ENCODE measurements at regions not wholly inside any gene's neighbourhood (a gene's known extent, or its start where the extent isn't known, plus 50 kb on each side); places are given as distances from the start of the nearest gene placed in this dataset.

GRCh38 chr11:134466156-134466555, 54.1 kb upstream of the B3GAT1 start:
- DNase-seq = no peak

DNA sequence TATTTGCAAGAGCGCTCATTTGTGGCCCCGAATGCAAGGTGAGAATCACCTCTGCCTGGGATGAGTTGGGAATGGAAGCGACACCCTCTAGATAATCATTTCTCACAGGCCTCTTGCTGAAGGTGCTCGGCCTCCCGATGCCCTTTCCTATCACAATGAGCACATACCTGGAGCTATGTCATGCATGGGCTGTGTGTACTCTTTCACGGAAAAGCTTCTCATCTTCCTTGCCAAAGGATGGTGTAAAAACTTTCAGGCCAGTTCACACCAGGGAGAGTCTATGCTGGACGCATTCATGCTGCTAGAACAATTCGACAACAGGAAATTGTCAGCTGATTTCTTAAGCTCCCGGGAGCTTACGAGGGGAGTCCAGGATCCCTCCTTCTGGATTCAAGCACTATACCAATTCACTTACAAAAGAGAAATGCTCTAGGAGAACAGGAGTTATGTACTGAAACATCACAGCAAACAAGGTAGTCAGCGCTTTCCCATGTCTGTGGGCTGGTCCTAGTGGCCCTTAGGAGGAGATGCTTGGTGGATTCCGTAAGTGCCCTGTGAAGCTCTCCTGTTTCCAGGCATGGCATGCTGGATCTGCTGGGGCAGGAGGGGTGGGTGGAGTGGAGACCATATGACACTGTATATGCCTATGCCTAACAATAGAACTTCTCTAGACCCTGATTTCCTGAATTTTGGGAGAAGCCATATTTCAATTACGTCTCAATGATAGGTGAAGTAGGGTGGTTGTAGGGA, 53.1 kb upstream of the B3GAT1 start:
- no peak for DNase-seq

DNA sequence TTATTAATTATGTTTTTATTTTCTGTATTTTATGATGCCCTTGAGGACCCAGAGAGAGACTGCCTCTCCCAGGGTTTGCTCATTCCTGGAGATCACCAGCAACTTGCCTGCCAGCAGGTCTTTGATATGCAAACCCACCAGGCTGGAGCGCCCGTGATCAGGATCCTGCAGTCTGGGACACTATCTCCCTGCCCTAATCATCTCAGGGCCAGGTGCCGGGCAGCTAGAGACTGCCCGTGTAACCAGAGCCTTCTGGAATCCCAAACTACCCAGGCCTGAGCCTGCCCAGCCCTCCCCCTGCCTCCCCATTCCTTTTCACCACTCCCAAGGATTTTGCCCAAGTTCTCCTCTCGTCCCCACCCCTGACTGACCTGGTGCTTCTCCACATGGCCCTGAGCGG, 52.2 kb upstream of the B3GAT1 start:
- DNase-seq = no peak

DNA sequence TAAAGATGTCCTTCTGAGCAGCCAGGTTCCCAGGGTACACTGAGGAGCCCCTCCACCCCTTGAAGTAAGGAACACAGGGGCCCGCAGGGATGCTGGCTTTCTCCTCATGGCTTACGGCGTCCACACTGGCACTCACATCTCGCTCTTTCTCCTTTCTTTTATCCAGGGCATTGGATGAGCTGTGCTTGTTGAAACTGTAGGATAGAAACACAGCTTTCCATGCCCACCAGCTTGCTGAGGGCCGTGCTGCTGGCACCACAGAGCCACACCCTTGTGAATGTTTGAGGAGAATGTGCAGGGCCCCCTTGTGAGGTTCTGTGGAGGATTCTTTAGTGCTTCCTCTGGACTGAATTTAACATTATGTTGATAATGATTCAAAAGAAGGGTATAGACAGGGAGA, 51.7 kb upstream of the B3GAT1 start:
- no peak for DNase-seq
